OCI-LY3 (cell line): ENCODE measurements at regions not wholly inside any gene's neighbourhood (a gene's known extent, or its start where the extent isn't known, plus 50 kb on each side); places are given as distances from the start of the nearest gene placed in this dataset.
"Not testable (repeated sequence)": the region's sequence is repeated elsewhere in the genome, so short reads cannot be mapped to it uniquely, and the experiment has no call there.

ENCODE experiments used
- H2AFZ ChIP-seq: fragments of 200-600, 300-600 bp; shearing (Covaris generic); 2 replicates; pipeline ENCODE4 v1.6.0; 2014; ENCODE audit warnings: antibody characterized with exemption, low read depth, low read length
- H3K27ac ChIP-seq: fragments of 200-600, 300-600 bp; sonication (generic); 2 replicates; pipeline ENCODE4 v1.5.1; 2014; ENCODE audit warnings: mild to moderate bottlenecking, low read length, moderate library complexity, mixed read lengths
- H3K27me3 ChIP-seq: fragments of 200-600, 300-600 bp; sonication (generic); 2 replicates; pipeline ENCODE4 v1.6.1; 2014; ENCODE audit warnings: low read depth, low read length, mixed read lengths
- H3K36me3 ChIP-seq: fragments of 200-600, 300-600 bp; sonication (generic); replicated peaks from 2 replicates; pipeline ENCODE3; 2014; ENCODE audit warnings: low read depth, low read length, mixed read lengths
- H3K4me1 ChIP-seq: fragments of 300-600, 200-600 bp; sonication (generic); 2 replicates; pipeline ENCODE4 v1.6.1; 2014; ENCODE audit warnings: low read length, mixed read lengths
- H3K4me2 ChIP-seq: fragments of 200-600, 300-600 bp; sonication (generic); 2 replicates; pipeline ENCODE4 v1.6.1; 2014; ENCODE audit warnings: low read length, mixed read lengths
- H3K4me3 ChIP-seq: fragments of 300-600, 200-600 bp; sonication (generic); 2 replicates; pipeline ENCODE4 v1.5.1; 2014; ENCODE audit warnings: antibody characterized with exemption, mild to moderate bottlenecking, low read length, moderate library complexity
- H3K79me2 ChIP-seq: fragments of 300-600, 200-600 bp; shearing (Covaris generic); 2 replicates; pipeline ENCODE4 v1.6.1; 2014; ENCODE audit warnings: mild to moderate bottlenecking, low read length, mixed read lengths
- H3K9ac ChIP-seq: fragments of 300-600, 200-600 bp; shearing (Covaris generic); 2 replicates; pipeline ENCODE4 v1.6.0; 2014; ENCODE audit warnings: mild to moderate bottlenecking, low read length, moderate library complexity
- H3K9me3 ChIP-seq: fragments of 200-600, 300-600 bp; shearing (Covaris generic); 2 replicates; pipeline ENCODE4 v1.6.1; 2014; ENCODE audit warnings: low read length, mixed read lengths; ENCODE audit not compliant: insufficient read depth
- H4K20me1 ChIP-seq: fragments of 200-600, 300-600 bp; sonication (generic); 2 replicates; pipeline ENCODE4 v1.6.1; 2016; ENCODE audit warnings: low read length, mixed read lengths; ENCODE audit not compliant: insufficient read depth
- CTCF ChIP-seq: fragments of 200-600, 300-600 bp; sonication (generic); IDR thresholded peaks from 2 replicates; pipeline ENCODE4 v1.5.1; 2014; ENCODE audit warnings: antibody characterized with exemption, low read length, low read depth
- EZH2phosphoT487 ChIP-seq: fragments of 200-600 bp; shearing (Covaris generic); IDR thresholded peaks from 2 replicates; pipeline ENCODE4 v1.6.1; 2018; ENCODE audit warnings: antibody characterized with exemption, mixed run types, low read depth

- Histone ChIP-seq H3K9me3 (no peaks in the 10 kb centered on the region), H3K4me2 (peak overlapping the region; percentile 39), H3K27me3 (no peaks in the 10 kb centered on the region), H3K9ac (no peak overlapping the region), H3K4me1 (peaks cover 9% of the 10 kb centered on the region), H4K20me1 (no peaks in the 10 kb centered on the region), H3K27ac (no peak overlapping the region), H2AFZ (no peak overlapping the region), H3K4me3 (no peak overlapping the region), H3K36me3 (no peaks in the 10 kb centered on the region), H3K79me2 (no peaks in the 10 kb centered on the region)
- TF ChIP-seq EZH2phosphoT487, result no peak
- TF ChIP-seq CTCF, result 0 out of 2 replicates have a peak, but pooled peaks have one; percentile 16
Measured at GRCh38 chr6:137638926-137639706, 144.9 kb upstream of the OLIG3 start.

GRCh38 chr6:137640086-137640485 is 145.9 kb upstream of the OLIG3 start:
- H3K79me2 ChIP-seq, result no peaks in the 10 kb centered on the region
- H4K20me1 ChIP-seq, result no peaks in the 10 kb centered on the region
- no peak overlapping the region for H3K4me2 ChIP-seq
- no peak overlapping the region for H3K9ac ChIP-seq
- TF ChIP-seq EZH2phosphoT487, result no peak
- no peak for TF ChIP-seq CTCF
- peaks cover 9% of the 10 kb centered on the region for H3K4me1 ChIP-seq
- H3K27ac ChIP-seq, result no peak overlapping the region
- H3K9me3 ChIP-seq, result no peaks in the 10 kb centered on the region
- no peaks in the 10 kb centered on the region for H3K36me3 ChIP-seq
- H3K27me3 ChIP-seq, result no peaks in the 10 kb centered on the region
- H3K4me3 ChIP-seq, result no peak overlapping the region
- no peak overlapping the region for H2AFZ ChIP-seq

GRCh38 chr6:137641474-137642077 is 147.4 kb upstream of the OLIG3 start:
- H3K4me3 ChIP-seq, result no peak overlapping the region
- H3K79me2 ChIP-seq, result no peaks in the 10 kb centered on the region
- no peaks in the 10 kb centered on the region for H3K36me3 ChIP-seq
- no peaks in the 10 kb centered on the region for H3K9me3 ChIP-seq
- H3K27me3 ChIP-seq, result no peaks in the 10 kb centered on the region
- peak; percentile 68 for TF ChIP-seq CTCF
- no peak for TF ChIP-seq EZH2phosphoT487
- H2AFZ ChIP-seq, result no peak overlapping the region
- H3K4me1 ChIP-seq, result peaks cover 9% of the 10 kb centered on the region
- no peak overlapping the region for H3K9ac ChIP-seq
- peak overlapping the region; percentile 36; the same call in 1 of the 2 replicates for H3K4me2 ChIP-seq
- H3K27ac ChIP-seq, result no peak overlapping the region
- H4K20me1 ChIP-seq, result no peaks in the 10 kb centered on the region

GRCh38 chr6:137643210-137643609 is 149.0 kb upstream of the OLIG3 start:
- H3K4me3 ChIP-seq, H3K36me3 ChIP-seq, H3K79me2 ChIP-seq, H3K9ac ChIP-seq, H3K4me2 ChIP-seq, H3K9me3 ChIP-seq, H3K27me3 ChIP-seq, H3K27ac ChIP-seq, H4K20me1 ChIP-seq, H2AFZ ChIP-seq: not testable (repeated sequence)
- peaks cover 14% of the 10 kb centered on the region for H3K4me1 ChIP-seq

GRCh38 chr6:137643644-137644043 is 149.4 kb upstream of the OLIG3 start:
- not testable (repeated sequence) for H3K4me2 ChIP-seq, H3K9me3 ChIP-seq, H3K79me2 ChIP-seq, H3K9ac ChIP-seq, H3K4me3 ChIP-seq, H3K27me3 ChIP-seq, H3K27ac ChIP-seq, H2AFZ ChIP-seq, H3K36me3 ChIP-seq, H4K20me1 ChIP-seq
- H3K4me1 ChIP-seq, result peaks cover 15% of the 10 kb centered on the region
